Loucy (cell line): ENCODE measurements at regions not wholly inside any gene's neighbourhood (a gene's known extent, or its start where the extent isn't known, plus 50 kb on each side); places are given as distances from the start of the nearest gene placed in this dataset.

Experiments
- EZH2phosphoT487 ChIP-seq: fragments of 200-600 bp; IDR thresholded peaks from 2 replicates; pipeline ENCODE4 v1.6.1; 2018; ENCODE audit warnings: antibody characterized with exemption, mild to moderate bottlenecking, moderate library complexity, borderline replicate concordance
- TF ChIP-seq, protein P1 (sequence below): fragments of 200-600 bp; sonication (generic); conservative IDR thresholded peaks from 2 replicates; pipeline ENCODE4 v1.5.1; 2014; ENCODE audit warnings: mild to moderate bottlenecking, antibody characterized with exemption, low read length

- TF ChIP-seq, protein P1, sequence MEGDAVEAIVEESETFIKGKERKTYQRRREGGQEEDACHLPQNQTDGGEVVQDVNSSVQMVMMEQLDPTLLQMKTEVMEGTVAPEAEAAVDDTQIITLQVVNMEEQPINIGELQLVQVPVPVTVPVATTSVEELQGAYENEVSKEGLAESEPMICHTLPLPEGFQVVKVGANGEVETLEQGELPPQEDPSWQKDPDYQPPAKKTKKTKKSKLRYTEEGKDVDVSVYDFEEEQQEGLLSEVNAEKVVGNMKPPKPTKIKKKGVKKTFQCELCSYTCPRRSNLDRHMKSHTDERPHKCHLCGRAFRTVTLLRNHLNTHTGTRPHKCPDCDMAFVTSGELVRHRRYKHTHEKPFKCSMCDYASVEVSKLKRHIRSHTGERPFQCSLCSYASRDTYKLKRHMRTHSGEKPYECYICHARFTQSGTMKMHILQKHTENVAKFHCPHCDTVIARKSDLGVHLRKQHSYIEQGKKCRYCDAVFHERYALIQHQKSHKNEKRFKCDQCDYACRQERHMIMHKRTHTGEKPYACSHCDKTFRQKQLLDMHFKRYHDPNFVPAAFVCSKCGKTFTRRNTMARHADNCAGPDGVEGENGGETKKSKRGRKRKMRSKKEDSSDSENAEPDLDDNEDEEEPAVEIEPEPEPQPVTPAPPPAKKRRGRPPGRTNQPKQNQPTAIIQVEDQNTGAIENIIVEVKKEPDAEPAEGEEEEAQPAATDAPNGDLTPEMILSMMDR: no peak
- no peak for TF ChIP-seq EZH2phosphoT487
Observed at GRCh38 chr5:116736671-116737070, 162.0 kb upstream of the SEMA6A start.
